ENCODE measurements at regions not wholly inside any gene's neighbourhood (a gene's known extent, or its start where the extent isn't known, plus 50 kb on each side); places are given as distances from the start of the nearest gene placed in this dataset.

DNA sequence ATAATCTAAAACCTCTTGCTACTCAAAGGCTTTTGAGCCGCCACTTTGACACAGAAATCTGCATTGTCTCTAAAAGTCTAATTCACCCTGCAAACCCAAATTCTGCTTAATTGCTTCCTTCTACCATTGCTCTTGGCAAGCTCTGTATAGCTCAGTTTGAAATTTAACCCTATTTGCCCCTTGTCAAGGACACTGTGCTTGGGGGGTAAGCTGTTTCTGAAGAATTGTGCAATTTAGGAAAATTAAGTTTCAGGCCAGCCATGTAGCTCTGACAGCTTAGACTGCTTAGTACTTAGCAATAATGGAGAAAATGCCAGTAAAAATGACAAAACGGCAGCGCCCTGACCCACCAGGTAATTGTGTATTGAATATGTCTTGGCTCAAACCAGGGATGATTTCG lies 282.2 kb downstream of the OLFM4 start:
- H3K36me3 Mint-ChIP-seq, result no peaks in the 10 kb centered on the region
- no peak overlapping the region for H3K4me3 Mint-ChIP-seq
- no peak overlapping the region for H3K4me2 ChIP-seq (replicated peaks; ENCODE audit: extremely low read depth, low read length, poor library complexity, severe bottlenecking)
- DNase-seq, result no peak
- H3K36me3 ChIP-seq (replicated peaks in 1 of 2; ENCODE audit: control insufficient read depth in 1 of 2, insufficient read depth in 2 of 2, low read length in 2 of 2), result no peaks in the 10 kb centered on the region
- intact Hi-C loops (cut with micrococcal nuclease), result no loop called here
- no peaks in the 10 kb centered on the region for H3K79me2 ChIP-seq (ENCODE audit: insufficient read depth, low read length)
- WGBS (ENCODE audit: insufficient coverage), result 83% methylated on average over 4 of the region's 4 CpGs
- no peaks in the 10 kb centered on the region for H4K20me1 ChIP-seq (ENCODE audit: insufficient read depth, low read length)
- peaks cover 3 to 4% of the 10 kb centered on the region in 2 donors for H3K9me3 ChIP-seq (replicated peaks in 1 of 2; ENCODE audit: control insufficient read depth in 1 of 2, insufficient read depth in 1 of 2, low read length in 2 of 2)
- peaks cover 0 to 14% (median 4%) of the 10 kb centered on the region in 7 donors for H3K9me3 Mint-ChIP-seq
- TF ChIP-seq, protein P1, sequence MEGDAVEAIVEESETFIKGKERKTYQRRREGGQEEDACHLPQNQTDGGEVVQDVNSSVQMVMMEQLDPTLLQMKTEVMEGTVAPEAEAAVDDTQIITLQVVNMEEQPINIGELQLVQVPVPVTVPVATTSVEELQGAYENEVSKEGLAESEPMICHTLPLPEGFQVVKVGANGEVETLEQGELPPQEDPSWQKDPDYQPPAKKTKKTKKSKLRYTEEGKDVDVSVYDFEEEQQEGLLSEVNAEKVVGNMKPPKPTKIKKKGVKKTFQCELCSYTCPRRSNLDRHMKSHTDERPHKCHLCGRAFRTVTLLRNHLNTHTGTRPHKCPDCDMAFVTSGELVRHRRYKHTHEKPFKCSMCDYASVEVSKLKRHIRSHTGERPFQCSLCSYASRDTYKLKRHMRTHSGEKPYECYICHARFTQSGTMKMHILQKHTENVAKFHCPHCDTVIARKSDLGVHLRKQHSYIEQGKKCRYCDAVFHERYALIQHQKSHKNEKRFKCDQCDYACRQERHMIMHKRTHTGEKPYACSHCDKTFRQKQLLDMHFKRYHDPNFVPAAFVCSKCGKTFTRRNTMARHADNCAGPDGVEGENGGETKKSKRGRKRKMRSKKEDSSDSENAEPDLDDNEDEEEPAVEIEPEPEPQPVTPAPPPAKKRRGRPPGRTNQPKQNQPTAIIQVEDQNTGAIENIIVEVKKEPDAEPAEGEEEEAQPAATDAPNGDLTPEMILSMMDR (IDR thresholded peaks at IDR 0.05), result no peak
- no peak overlapping the region for H3K27ac Mint-ChIP-seq
- no peak overlapping the region for H3K4me3 ChIP-seq (replicated peaks in 1 of 3; ENCODE audit: low read depth in 2 of 3, low read length in 3 of 3)
- no peak overlapping the region for H2AFZ ChIP-seq (ENCODE audit: insufficient read depth, low read depth, low read length, poor library complexity, severe bottlenecking)
- H3K9ac ChIP-seq (ENCODE audit: insufficient read depth, low read length, poor library complexity, severe bottlenecking), result no peak overlapping the region
- no peaks in the 10 kb centered on the region for H3K27me3 ChIP-seq (ENCODE audit: control insufficient read depth in 2 of 2, insufficient read depth in 2 of 2, low read length in 2 of 2)
- no peak overlapping the region for H3K27ac ChIP-seq (ENCODE audit: low read depth in 1 of 2, low read length in 2 of 2)
- peaks cover 0 to 2% (median 0%) of the 10 kb centered on the region in 3 donors for H3K27me3 Mint-ChIP-seq (ENCODE audit: low read depth in 3 of 3)
- H3K4me1 Mint-ChIP-seq, result no peaks in the 10 kb centered on the region
- no peaks in the 10 kb centered on the region for H3K4me1 ChIP-seq (ENCODE audit: control insufficient read depth in 1 of 2, insufficient read depth in 2 of 2, low read length in 2 of 2)

DNA sequence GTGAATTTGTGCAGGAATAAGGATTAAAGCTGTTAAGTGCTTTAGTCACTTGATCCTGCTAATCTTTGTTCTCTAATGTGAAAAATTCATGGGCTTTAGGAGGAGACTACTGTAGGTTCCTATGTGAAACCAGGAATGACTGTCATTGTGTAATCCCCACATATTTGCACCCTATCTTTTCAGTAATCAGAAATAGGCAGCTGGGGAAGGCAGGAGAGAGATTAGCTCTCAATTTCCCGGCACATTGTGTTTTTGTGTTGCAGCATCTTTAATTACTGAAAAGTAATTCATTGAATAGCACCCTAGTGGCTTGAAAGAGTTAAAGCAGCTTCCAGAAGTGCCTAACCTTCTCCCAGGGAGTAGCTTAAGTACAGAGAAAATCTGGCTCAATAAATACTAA lies 282.9 kb downstream of the OLFM4 start:
- WGBS (ENCODE audit: insufficient coverage), result no CpG with 5 or more reads among the region's 1 CpG
- Mint-ChIP-seq H3K36me3 (no peaks in the 10 kb centered on the region), H3K4me1 (no peaks in the 10 kb centered on the region), H3K27ac (no peak overlapping the region), H3K9me3 (peaks cover 0 to 14% (median 4%) of the 10 kb centered on the region in 7 donors), H3K27me3 (ENCODE audit: low read depth in 3 of 3) (peaks cover 0 to 2% (median 0%) of the 10 kb centered on the region in 3 donors), H3K4me3 (no peak overlapping the region)
- H3K36me3 ChIP-seq (replicated peaks in 1 of 2; ENCODE audit: control insufficient read depth in 1 of 2, insufficient read depth in 2 of 2, low read length in 2 of 2), result no peaks in the 10 kb centered on the region
- H3K4me3 ChIP-seq (replicated peaks in 1 of 3; ENCODE audit: low read depth in 2 of 3, low read length in 3 of 3), result no peak overlapping the region
- no peak overlapping the region for H2AFZ ChIP-seq (ENCODE audit: insufficient read depth, low read depth, low read length, poor library complexity, severe bottlenecking)
- no peak overlapping the region for H3K4me2 ChIP-seq (replicated peaks; ENCODE audit: extremely low read depth, low read length, poor library complexity, severe bottlenecking)
- H3K27me3 ChIP-seq (ENCODE audit: control insufficient read depth in 2 of 2, insufficient read depth in 2 of 2, low read length in 2 of 2), result no peaks in the 10 kb centered on the region
- intact Hi-C loops (cut with micrococcal nuclease), result no loop called here
- peaks cover 2 to 3% of the 10 kb centered on the region in 2 donors for H3K9me3 ChIP-seq (replicated peaks in 1 of 2; ENCODE audit: control insufficient read depth in 1 of 2, insufficient read depth in 1 of 2, low read length in 2 of 2)
- DNase-seq, result no peak
- H4K20me1 ChIP-seq (ENCODE audit: insufficient read depth, low read length), result no peaks in the 10 kb centered on the region
- no peaks in the 10 kb centered on the region for H3K79me2 ChIP-seq (ENCODE audit: insufficient read depth, low read length)
- TF ChIP-seq, protein P1 (IDR thresholded peaks at IDR 0.05), result no peak
- no peak overlapping the region for H3K27ac ChIP-seq (ENCODE audit: low read depth in 1 of 2, low read length in 2 of 2)
- no peaks in the 10 kb centered on the region for H3K4me1 ChIP-seq (ENCODE audit: control insufficient read depth in 1 of 2, insufficient read depth in 2 of 2, low read length in 2 of 2)
- no peak overlapping the region for H3K9ac ChIP-seq (ENCODE audit: insufficient read depth, low read length, poor library complexity, severe bottlenecking)
